Activated T-cell treated with anti-CD3 and anti-CD28 coated beads, Interleukin-2, amount 50 U/mL, for 72 hours (primary cell): ENCODE measurements at regions not wholly inside any gene's neighbourhood (a gene's known extent, or its start where the extent isn't known, plus 50 kb on each side); places are given as distances from the start of the nearest gene placed in this dataset.
"Not testable (repeated sequence)": the region's sequence is repeated elsewhere in the genome, so short reads cannot be mapped to it uniquely, and the experiment has no call there.

Source experiments
- ATAC-seq, 2 donors: fragments of 150-1000 bp; cut with Tn5 transposase; replicated peaks in 1 of 2; 2 replicates each; pipeline ENCODE4 v1.10.0; 2021; ENCODE audit warnings: moderate library complexity in 2 of 2, mild to moderate bottlenecking in 1 of 2
- DNase-seq, 2 donors: peaks; one replicate each; pipeline ENCODE4 v3.0.0; 2021 to 2022; ENCODE audit warnings: mixed read lengths in 1 of 2
- H3K27ac Mint-ChIP-seq: one replicate; pipeline ENCODE4 v1.8.0; 2022; ENCODE audit warnings: mild to moderate bottlenecking, moderate library complexity, mixed read lengths
- H3K27me3 Mint-ChIP-seq: one replicate; pipeline ENCODE4 v1.8.0; 2022; ENCODE audit warnings: low read depth, mixed read lengths
- H3K36me3 Mint-ChIP-seq, 2 donors: one replicate each; pipeline ENCODE4 v1.8.0; 2022; ENCODE audit warnings: mixed read lengths in 2 of 2, mild to moderate bottlenecking in 1 of 2; ENCODE audit not compliant: insufficient read depth in 2 of 2
- H3K4me1 Mint-ChIP-seq: one replicate; pipeline ENCODE4 v1.8.0; 2022; ENCODE audit warnings: low read depth, mixed read lengths
- H3K4me3 Mint-ChIP-seq, 2 donors: one replicate each; pipeline ENCODE4 v1.8.0; 2022; ENCODE audit warnings: mild to moderate bottlenecking in 2 of 2, mixed read lengths in 2 of 2, moderate library complexity in 2 of 2
- H3K9me3 Mint-ChIP-seq, 2 donors: one replicate each; pipeline ENCODE4 v1.8.0; 2022; ENCODE audit warnings: mixed read lengths in 2 of 2

GRCh38 chr4:33998291-33998690, 2246.0 kb downstream of the ARAP2 start:
- Mint-ChIP-seq H3K27ac (no peak overlapping the region), H3K27me3 (no peaks in the 10 kb centered on the region), H3K9me3 (peaks cover 2 to 4% of the 10 kb centered on the region in 2 donors), H3K4me1 (no peaks in the 10 kb centered on the region), H3K4me3 (no peak overlapping the region), H3K36me3 (no peaks in the 10 kb centered on the region)
- ATAC-seq = no peak
- no peak for DNase-seq

DNA sequence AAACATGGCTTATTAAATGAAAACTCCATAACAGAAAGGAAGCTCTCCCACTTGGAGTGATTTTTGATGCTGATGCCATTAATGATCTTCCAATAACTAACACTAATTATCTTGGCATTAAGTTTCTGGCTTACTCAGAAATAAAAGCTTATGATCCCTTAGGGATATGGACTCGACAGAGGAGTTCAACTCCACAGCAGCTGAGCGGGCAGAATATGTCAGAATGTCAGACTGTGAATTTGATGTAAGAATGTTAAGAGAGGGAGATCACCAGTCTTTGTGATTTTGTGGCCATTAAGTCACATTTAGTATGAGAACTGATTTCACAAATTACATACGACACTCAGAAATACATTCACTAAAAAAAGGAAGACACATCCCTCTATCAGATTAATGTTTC, 2244.0 kb downstream of the ARAP2 start:
- H3K36me3 Mint-ChIP-seq = no peaks in the 10 kb centered on the region
- DNase-seq = no peak
- peaks cover 2 to 4% of the 10 kb centered on the region in 2 donors for H3K9me3 Mint-ChIP-seq
- H3K27me3 Mint-ChIP-seq = no peaks in the 10 kb centered on the region
- no peak for ATAC-seq
- no peaks in the 10 kb centered on the region for H3K4me1 Mint-ChIP-seq
- no peak overlapping the region for H3K4me3 Mint-ChIP-seq
- no peak overlapping the region for H3K27ac Mint-ChIP-seq

DNA sequence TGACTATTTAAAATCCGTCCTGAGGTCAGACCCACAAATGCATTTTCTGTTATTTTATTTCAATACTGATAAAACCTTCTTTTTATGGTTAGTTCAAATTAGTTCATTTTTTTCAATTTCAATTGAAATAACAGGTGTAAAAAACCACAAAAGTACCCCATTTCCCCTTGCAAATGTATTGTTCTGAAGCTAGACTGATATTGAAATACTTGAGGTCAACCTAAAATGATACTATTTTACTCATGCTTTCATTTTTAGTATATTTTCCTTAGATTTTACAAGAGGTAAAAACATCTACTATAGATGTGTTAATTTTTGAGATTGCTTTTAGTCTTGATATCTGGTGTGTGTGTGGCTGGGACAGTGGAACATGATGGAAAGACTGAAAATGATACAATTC, 2237.8 kb downstream of the ARAP2 start:
- not testable (repeated sequence) for H3K4me3 Mint-ChIP-seq, ATAC-seq, H3K4me1 Mint-ChIP-seq, H3K27me3 Mint-ChIP-seq, DNase-seq, H3K36me3 Mint-ChIP-seq, H3K27ac Mint-ChIP-seq, H3K9me3 Mint-ChIP-seq

- Mint-ChIP-seq H3K27ac (no peak overlapping the region), H3K27me3 (no peaks in the 10 kb centered on the region), H3K36me3 (no peaks in the 10 kb centered on the region), H3K4me3 (no peak overlapping the region), H3K4me1 (no peaks in the 10 kb centered on the region), H3K9me3 (peaks cover under 1 to 2% of the 10 kb centered on the region in 2 donors)
- DNase-seq = no peak
- no peak for ATAC-seq
These were observed 2234.4 kb downstream of the ARAP2 start for GRCh38 chr4:34009951-34010350.

- DNase-seq (no peak), ATAC-seq (no peak)
- Mint-ChIP-seq H3K27me3 (no peaks in the 10 kb centered on the region), H3K4me3 (no peak overlapping the region), H3K36me3 (no peaks in the 10 kb centered on the region), H3K9me3 (peaks cover 2 to 3% of the 10 kb centered on the region in 2 donors), H3K27ac (no peak overlapping the region), H3K4me1 (no peaks in the 10 kb centered on the region)
These were observed 2233.4 kb downstream of the ARAP2 start for GRCh38 chr4:34010751-34011519.

- no peak overlapping the region for H3K4me3 Mint-ChIP-seq
- DNase-seq (no peak), ATAC-seq (no peak)
- H3K27me3 Mint-ChIP-seq = no peaks in the 10 kb centered on the region
- no peak overlapping the region for H3K27ac Mint-ChIP-seq
- H3K36me3 Mint-ChIP-seq = no peaks in the 10 kb centered on the region
- H3K9me3 Mint-ChIP-seq = peaks cover 3 to 8% of the 10 kb centered on the region in 2 donors
- no peaks in the 10 kb centered on the region for H3K4me1 Mint-ChIP-seq
These were observed 2209.1 kb downstream of the ARAP2 start for GRCh38 chr4:34035225-34035624.

DNA sequence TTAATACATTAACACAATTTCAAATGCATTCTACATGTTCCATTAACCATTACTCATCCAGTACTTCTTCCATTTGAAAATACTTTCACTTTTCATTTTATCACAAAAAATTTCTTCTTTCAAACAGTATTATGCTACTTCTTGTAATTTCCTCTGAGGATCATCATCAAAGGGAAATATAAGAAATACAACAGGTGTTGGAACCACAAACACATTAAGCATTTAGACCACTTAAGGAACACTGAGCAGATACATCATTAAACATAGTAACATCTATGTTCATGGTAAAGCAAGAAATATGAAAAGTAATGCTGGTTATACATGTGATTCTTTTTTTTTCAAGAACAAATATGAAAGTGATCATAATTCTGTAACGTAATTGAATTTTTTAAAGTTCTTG, 2207.0 kb downstream of the ARAP2 start:
- H3K27me3 Mint-ChIP-seq = no peaks in the 10 kb centered on the region
- H3K27ac Mint-ChIP-seq = no peak overlapping the region
- ATAC-seq = no peak
- peaks cover 1 to 3% of the 10 kb centered on the region in 2 donors for H3K9me3 Mint-ChIP-seq
- H3K36me3 Mint-ChIP-seq = no peaks in the 10 kb centered on the region
- no peak overlapping the region for H3K4me3 Mint-ChIP-seq
- H3K4me1 Mint-ChIP-seq = no peaks in the 10 kb centered on the region
- no peak for DNase-seq

DNA sequence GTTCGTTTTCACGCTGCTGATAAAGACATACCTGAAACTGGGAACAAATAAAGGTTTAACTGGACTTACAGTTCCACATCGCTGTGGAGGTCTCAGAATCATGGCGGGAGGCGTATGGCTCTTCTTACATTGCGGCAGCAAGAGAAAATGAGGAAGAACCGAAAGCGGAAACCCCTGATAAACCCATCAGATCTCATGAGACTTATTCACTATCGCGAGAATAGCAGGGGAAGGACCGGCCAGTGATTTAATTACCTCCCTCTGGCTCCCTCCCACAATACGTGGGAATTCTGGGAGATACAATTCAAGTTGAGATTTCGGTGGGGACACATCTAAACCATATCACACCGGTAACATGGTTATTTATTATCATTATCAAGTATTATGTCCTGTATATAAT, 2204.5 kb downstream of the ARAP2 start:
- Mint-ChIP-seq H3K4me1 (no peaks in the 10 kb centered on the region), H3K4me3 (no peak overlapping the region), H3K9me3 (peaks cover 1 to 9% of the 10 kb centered on the region in 2 donors), H3K27ac (no peak overlapping the region), H3K36me3 (no peaks in the 10 kb centered on the region), H3K27me3 (no peaks in the 10 kb centered on the region)
- ATAC-seq (no peak), DNase-seq (no peak)

DNA sequence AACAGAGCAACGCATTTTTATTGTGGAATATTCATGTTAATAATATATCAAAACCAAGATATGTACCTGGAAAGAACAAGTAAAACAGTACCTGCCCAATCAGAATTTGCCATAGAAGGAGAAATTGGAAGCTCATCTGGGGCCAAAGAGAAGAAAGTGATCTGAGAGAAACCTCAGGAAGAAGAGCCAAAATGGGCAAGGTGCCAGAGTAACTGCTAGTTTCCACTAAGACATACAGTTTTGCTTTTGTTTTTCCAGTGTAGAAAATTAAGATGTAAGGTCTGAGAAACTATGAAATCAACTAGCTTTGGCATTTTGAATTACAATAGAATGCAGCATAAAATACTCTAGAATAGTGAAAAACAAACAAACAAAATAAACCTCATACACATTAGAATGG, 2201.2 kb downstream of the ARAP2 start:
- Mint-ChIP-seq H3K4me1 (no peaks in the 10 kb centered on the region), H3K27me3 (no peaks in the 10 kb centered on the region), H3K27ac (no peak overlapping the region), H3K9me3 (peaks cover 1 to 11% of the 10 kb centered on the region in 2 donors), H3K36me3 (no peaks in the 10 kb centered on the region), H3K4me3 (no peak overlapping the region)
- DNase-seq (no peak), ATAC-seq (no peak)

DNA sequence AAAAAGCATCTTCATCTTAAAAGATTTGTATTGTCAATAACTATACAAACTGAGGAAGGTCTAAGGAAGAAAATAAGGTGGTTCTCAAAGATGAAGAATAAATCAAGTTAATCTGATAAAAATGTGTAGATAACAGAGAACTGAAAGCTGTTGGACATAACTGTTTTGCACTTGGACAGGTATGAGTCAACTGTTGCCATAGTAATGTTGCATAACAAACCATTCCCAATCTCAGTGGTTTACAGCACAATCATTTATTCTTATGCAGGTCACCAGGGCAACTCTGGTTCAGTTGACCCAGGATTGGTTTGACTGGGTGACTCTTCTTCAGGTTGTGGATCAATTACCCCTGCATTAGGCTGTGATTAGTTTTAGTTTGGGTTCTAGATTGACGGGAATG, 2197.7 kb downstream of the ARAP2 start:
- H3K9me3 Mint-ChIP-seq = peaks cover 0 to 9% of the 10 kb centered on the region in 2 donors
- H3K27me3 Mint-ChIP-seq = no peaks in the 10 kb centered on the region
- H3K36me3 Mint-ChIP-seq = no peaks in the 10 kb centered on the region

GRCh38 chr4:34047363-34047762, 2197.0 kb downstream of the ARAP2 start:
- Mint-ChIP-seq H3K4me3 (no peak overlapping the region), H3K36me3 (no peaks in the 10 kb centered on the region), H3K4me1 (no peaks in the 10 kb centered on the region), H3K27ac (no peak overlapping the region), H3K27me3 (no peaks in the 10 kb centered on the region), H3K9me3 (peaks cover 0 to 9% of the 10 kb centered on the region in 2 donors)
- DNase-seq (no peak), ATAC-seq (no peak)

More for the DNA sequence above, 2197.7 kb downstream of the ARAP2 start:
- DNase-seq (no peak), ATAC-seq (no peak)
- H3K4me1 Mint-ChIP-seq = no peaks in the 10 kb centered on the region
- H3K27ac Mint-ChIP-seq = no peak overlapping the region
- H3K4me3 Mint-ChIP-seq = no peak overlapping the region

DNA sequence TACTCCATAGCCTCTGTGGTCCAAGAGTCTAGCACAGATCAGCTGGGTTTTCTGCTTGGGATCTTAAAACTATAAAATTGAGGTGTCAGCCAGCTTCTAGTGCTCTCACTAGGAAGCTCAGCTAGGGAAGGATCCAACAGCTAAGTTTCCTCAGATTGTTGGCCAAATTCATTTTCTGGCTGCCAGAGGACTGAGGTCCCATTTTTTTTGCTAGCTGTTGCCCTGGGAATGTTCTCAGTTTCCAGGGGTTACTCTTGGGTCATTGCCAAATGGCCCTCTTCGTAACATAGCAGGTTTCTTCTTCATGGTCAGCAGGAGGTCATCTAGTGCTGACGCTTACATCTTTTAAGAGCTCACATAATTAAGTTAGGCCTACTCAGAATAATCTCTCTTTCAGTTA, 2178.2 kb downstream of the ARAP2 start:
- Mint-ChIP-seq H3K9me3 (peaks cover under 1 to 2% of the 10 kb centered on the region in 2 donors), H3K4me1 (no peaks in the 10 kb centered on the region), H3K27me3 (no peaks in the 10 kb centered on the region), H3K27ac (no peak overlapping the region), H3K36me3 (peaks cover 0 to under 1% of the 10 kb centered on the region in 2 donors), H3K4me3 (no peak overlapping the region)
- DNase-seq (no peak), ATAC-seq (no peak)

GRCh38 chr4:34091451-34091850, 2152.9 kb downstream of the ARAP2 start:
- Mint-ChIP-seq H3K4me3 (no peak overlapping the region), H3K36me3 (peaks cover 0 to 2% of the 10 kb centered on the region in 2 donors), H3K27me3 (no peaks in the 10 kb centered on the region), H3K9me3 (peaks cover 5 to 6% of the 10 kb centered on the region in 2 donors), H3K27ac (no peak overlapping the region), H3K4me1 (no peaks in the 10 kb centered on the region)
- ATAC-seq (no peak), DNase-seq (no peak)

GRCh38 chr4:34094114-34094513, 2150.2 kb downstream of the ARAP2 start:
- no peak overlapping the region for H3K4me3 Mint-ChIP-seq
- no peak for DNase-seq
- H3K27ac Mint-ChIP-seq = no peak overlapping the region
- H3K9me3 Mint-ChIP-seq = peaks cover 6 to 9% of the 10 kb centered on the region in 2 donors
- H3K36me3 Mint-ChIP-seq = peaks cover 0 to 2% of the 10 kb centered on the region in 2 donors
- no peaks in the 10 kb centered on the region for H3K27me3 Mint-ChIP-seq
- ATAC-seq = no peak
- H3K4me1 Mint-ChIP-seq = no peaks in the 10 kb centered on the region
